NCI-H446 treated with DMSO at 0.1 percent for 48 hours (cell line): ENCODE measurements at regions not wholly inside any gene's neighbourhood (a gene's known extent, or its start where the extent isn't known, plus 50 kb on each side); places are given as distances from the start of the nearest gene placed in this dataset.

Experiments
- DNase-seq: peaks from one replicate; lab custom pipeline; 2025; lab: John Stamatoyannopoulos, UW

DNA sequence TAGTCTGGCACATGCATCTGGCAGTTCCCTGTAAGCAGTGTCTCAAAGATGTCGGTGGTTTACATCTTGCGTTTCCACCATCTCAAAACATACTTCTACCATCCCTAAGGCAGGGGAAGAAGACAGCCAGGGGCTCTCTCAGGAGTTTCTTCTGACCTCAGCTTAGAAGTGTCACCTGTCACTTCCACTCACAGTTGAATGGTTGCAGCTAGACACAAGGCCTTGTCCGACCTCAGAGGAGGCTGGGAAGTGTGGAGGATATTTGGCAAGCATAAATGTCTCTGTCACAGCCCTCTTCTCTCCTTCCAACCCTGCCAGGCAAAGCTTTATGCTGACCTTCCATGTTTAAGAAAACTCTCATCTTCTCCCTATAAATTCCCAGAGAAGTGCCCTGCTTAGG is 193.3 kb downstream of the HERPUD2 start:
- DNase-seq, result no peak

DNA sequence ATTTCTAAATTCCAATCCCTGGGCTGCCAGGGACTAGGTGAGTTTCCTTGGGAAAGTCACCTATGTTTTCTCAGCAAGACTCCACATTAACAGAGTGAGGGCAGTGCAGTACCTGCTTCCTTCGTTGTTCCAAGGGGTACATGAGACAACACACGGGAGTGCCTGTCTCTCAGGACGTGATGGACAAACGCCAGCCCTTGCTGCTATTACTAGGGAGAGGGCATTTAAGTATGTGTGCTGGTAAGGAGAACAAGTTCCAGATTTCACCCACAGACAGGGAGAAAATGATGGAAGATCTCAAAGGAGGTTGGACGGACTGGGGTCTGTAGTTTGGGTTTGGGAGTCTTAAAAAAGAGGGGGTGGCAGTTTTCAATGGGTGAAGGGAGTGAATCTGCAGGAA is 195.7 kb downstream of the HERPUD2 start:
- no peak for DNase-seq

DNA sequence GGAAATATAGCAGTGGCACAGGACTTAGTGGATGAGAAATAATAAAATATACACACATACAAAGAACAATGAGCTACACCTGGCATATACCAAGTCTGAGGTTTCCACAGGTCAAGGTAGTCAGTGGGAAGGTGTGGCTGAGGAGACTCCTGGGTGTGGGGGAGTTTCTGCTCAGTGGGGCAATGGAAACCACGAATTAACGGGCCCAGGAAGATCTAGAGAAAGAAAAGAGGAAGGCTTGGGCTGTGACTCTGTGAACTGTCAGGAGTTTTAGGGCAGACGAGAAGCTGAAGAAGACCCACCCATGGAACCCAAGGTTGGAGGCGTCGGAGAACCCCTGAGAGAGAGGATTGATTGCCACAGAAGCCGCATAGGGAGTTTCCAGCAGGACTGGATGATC is 196.5 kb downstream of the HERPUD2 start:
- no peak for DNase-seq

DNA sequence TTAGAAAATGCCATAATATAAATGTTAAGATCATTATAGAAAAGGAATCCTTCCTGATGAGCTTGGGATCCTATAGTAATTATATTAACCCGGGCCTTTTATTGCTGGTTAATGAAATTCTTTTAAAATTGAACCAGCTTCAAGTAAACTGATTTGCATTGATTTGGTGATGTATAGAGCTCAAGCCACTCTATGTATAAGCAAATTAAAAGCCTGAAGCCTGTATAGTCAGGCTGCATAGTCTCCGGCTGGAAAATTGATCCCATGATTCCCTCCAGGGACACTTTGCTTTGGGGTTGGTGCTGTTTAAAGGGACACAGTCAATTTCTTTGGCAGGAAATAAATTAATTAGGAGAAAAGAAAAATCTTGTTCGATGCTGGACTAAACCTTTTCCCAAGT is 199.1 kb downstream of the HERPUD2 start:
- DNase-seq, result no peak

DNA sequence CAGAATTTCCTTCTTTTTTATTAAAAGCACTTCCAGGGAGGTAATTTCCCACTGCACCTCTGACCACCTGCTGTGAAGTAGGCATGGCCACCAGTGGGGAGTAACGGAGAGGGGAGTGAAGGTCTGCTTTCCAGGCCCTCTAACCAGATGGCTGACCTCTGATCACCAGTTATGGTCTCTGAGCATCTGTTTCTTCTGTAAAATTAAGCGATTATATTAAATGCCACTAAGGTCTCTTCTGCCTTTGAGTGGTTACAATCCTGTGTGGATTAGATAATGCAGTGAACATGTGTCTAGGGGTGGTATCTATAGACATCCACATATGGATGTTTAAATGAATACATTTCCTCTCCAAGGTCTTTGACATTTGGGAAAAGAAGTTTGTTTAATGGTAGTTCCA is 199.6 kb downstream of the HERPUD2 start:
- DNase-seq, result no peak

DNA sequence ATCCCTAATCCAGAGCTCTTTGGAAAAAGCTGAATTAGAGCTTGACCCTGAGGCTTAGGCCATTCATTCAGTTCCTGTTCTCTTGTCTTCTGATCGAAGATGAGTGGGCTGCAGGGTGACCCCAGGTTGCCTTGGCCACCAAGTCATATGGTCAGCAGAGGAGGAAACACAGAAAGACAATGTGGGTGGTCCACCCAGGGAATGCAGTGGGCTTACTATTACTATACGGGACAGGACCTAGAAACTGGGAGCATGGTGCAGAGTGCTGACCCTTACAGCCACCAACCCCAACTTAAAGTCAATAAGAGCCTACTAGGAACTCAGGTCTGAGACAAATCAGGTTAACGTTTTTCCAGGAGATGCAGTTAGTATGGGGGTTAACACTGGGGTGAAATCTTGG is 200.5 kb downstream of the HERPUD2 start:
- no peak for DNase-seq

DNA sequence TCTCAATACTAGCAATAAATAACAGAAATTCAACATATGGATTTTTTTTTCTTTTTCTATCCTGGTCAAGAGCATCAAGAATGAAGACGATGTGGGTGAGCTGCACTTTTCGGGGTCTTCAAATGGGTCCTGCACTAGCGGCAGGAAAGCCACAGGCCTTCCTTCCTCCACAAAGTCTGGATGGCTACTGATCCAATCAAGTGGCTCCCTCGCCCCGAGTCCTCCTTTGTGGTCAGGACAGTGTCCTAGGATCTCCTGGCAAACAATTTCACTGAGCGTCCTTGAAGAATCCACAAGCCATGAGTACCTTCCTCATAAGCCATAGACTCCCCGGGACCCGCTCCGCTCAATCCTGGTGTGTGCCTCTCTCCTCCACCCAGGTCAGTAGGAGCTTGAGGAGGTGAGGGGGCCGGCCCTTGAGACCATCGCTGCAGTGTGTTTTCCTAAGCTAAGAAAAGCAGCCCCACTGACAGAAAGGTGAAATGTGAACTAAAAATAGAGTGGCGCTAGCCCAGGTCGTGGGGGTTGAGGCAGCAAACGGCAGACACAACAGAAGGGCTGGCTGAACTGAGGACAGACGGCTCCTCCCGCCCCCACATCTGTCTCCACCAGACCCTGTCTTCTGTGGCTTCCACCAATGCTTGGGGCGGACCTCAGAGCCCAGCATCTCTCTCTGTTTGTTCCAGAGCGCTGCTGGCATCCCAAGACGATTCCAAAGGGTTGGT is 202.3 kb downstream of the HERPUD2 start:
- DNase-seq, result no peak

DNA sequence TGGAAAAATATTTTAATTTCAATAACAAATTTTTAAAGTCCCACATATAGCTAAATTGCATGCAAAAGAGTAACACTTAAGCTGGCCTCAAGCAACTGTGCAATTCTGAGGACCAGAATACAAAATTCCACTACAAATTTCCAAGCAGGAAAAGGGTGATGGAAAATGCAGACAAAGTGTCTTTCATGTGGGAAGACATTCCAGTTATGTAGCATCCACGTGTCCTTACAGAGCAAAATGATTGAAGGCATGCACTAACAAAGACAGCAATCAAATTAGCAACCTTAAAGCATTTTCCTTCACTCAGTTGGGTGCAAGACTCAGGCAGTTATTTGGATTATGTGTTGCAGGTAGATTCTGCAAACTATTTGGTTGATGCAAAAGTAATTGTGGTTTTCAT is 203.7 kb downstream of the HERPUD2 start:
- no peak for DNase-seq

DNA sequence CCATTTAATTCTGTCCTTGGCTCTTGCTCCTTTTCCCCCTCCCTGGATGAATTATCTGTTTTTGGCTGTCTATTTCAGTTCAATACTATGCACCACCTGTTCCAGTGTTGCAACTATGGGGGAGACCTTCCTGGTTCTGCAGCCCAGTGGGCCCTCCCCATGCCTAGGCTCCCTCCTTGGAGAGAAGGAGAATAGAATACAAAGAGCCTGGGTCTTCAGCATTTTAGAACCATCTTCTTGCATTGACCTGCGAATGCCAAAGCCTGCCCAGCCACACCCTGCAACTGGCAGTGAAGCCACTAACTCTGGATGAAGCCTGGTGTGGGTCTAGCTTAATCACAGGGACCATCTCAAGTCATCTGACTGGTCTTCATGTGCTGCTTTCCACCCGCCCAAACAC is 207.1 kb downstream of the HERPUD2 start:
- no peak for DNase-seq

DNA sequence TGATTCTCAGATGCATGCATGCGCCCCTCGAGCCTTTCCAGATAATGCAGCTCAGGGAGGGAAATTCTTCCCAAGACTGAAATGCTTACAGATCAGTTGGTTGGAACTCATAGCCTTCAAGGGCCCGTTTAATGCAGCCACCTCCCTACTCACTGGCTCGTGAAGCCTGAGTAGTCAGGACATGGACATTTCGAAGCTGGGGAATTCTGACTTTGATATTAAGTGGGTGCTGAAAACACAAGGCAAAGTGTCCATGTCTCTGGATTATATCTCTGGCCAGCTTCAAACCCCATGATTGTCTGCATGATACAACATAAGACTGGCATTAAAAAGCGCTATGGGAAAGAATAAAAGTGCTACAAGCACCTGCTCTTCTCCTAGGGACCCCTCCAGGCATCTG is 207.5 kb downstream of the HERPUD2 start:
- no peak for DNase-seq

DNA sequence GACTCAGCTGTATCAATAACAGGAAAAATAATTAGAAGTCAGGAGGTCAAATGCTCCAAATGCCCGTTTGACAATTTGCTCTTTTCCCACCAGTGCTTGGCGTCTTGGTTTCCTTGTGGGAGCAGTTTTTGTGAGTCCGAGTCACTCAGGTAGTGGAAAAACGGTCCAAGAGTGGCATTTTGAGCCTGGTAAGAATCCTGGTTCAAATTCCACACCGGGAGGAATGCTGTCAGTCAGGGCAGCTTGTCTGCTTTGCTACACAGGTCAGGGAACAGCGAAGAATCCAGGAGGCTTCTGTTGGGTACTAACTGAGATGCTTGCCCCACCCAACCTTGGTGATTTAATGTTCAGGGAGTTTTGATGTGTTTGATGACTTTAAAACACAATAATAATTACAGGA is 209.5 kb downstream of the HERPUD2 start:
- DNase-seq, result no peak

DNA sequence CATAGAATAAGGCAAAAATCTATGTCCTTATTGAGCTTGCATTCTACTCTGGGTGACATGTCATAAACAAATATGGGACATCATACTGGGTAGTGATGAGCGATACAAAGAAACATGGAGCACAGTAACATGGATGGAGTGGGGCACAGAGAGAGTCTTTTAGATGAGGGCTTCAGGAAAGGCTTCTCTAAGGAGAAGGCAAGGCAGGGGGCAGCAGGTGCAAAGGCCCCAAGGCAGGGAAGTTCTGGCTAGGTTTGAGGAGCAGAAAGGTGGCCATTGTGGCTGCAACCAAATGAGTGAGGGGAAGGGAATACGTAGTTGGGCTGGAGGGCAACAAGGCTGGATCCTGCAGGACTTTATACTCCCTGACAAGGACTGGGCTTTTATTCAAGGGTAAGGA is 211.4 kb downstream of the HERPUD2 start:
- no peak for DNase-seq

DNA sequence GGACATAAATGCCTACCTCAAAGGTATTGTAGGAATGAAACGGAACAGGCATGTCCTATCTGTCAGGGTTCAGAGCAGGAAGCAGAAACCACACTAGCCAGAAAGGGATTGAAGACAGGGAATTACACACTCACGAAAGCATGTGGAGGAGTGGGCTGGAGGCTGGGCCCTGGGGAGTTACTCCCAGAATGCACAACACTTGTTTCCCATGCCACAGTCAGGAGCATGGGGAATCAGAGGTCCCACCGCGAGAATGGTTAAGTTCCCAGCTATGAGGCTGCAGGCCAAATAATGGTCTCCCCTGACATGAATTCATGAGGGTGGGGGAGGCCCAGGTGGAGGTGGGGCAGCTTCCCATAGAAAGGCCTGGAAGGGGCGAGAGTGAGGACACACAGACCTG is 212.7 kb downstream of the HERPUD2 start:
- no peak for DNase-seq

DNA sequence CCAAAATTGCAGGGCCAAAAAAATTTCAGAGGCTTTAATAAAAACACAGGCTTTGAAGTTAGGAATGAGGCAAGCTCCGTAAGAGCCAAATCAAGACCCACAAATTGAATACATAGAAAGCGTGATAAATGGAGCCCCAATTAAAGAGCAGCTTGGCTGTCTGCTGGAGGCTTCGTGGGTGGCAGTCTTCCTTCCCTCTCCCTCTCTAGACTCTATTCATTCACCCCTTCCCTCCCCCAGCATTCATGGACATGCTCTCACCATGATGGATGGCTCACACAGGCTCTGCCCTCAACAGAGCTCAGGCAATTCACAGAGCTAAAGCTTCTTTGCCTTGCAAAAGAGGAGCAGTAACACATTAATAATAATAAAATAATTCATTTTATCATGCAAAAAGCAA is 214.1 kb downstream of the HERPUD2 start:
- no peak for DNase-seq

DNA sequence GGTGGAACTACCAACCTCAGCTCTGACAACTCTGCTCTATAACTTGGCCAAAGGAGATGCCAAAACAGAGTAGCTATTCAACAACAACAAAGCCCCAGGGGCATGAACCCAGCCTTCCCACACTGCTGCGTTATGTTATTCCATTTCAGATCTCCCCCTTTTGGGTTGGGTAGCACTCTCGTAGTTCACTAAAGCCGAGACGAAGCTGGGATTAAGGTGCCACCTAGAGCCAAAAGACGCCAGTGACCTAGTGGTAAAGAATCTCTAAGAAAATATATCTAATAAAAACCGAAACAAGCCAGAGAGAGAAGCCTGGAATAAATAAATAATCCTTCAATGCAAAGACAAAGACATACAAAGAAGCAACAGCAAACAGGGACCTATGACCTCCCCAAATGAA is 217.3 kb downstream of the HERPUD2 start:
- DNase-seq, result no peak

DNA sequence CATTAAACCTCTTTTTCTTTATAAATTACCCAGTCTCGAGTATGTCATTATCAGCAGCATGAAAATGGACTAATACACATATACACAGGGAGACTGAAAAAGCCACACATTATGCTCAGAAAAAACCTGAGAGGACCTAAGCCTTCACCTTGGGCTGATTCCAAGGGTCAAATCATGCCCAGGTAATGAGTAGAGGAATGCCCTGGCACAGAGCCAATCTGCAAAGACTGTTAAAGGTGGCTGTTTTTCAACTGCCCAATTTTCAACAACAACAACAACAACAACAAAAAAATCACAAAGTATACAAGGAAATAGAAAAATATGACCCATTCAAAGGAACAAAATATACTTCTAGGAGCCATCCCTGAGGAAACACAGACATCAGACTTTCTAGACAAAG is 220.2 kb upstream of the TBX20 start:
- DNase-seq, result no peak

DNA sequence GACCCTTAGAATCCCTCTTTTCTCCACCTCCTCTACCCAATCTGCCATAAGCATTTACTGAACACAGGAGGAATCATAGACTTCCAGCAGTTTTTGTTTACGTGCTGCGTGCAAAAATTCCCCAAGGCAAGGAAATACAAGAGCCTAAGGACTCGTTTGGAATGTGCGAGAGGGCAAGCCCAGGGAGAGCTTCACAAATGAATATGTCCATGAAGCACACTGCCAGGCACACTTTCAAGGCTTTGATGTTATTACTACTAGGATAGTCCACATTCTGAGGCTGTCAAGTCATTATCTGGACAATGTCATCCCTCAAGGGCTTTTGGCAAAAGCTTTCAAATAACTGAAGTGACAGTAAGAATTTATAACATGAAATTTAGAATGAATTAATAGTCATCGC is 214.7 kb upstream of the TBX20 start:
- DNase-seq, result no peak

DNA sequence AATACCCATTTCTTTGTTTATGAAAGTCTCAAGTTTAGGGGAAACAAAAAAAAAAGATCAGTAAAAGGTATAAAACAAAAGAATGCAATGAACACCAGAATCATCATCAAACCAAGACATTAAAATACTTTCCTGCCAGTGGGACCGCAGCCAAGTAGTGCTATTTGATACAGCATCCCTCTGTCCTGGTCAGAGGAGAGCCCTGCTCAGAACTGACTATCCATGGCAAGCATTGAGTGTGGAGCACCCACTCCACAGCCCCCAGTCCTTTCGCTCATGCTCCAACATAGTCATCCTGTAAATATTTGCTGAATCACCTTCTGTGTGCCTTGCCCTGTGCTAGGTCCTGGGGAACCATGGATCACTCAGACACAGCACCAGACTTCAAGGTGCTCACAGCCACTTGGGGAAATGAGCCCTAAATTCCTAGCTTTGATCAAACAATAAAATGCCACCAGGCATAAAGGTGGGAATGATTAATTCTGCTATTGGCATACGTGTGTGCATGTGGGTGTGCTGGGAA is 213.6 kb upstream of the TBX20 start:
- no peak for DNase-seq

DNA sequence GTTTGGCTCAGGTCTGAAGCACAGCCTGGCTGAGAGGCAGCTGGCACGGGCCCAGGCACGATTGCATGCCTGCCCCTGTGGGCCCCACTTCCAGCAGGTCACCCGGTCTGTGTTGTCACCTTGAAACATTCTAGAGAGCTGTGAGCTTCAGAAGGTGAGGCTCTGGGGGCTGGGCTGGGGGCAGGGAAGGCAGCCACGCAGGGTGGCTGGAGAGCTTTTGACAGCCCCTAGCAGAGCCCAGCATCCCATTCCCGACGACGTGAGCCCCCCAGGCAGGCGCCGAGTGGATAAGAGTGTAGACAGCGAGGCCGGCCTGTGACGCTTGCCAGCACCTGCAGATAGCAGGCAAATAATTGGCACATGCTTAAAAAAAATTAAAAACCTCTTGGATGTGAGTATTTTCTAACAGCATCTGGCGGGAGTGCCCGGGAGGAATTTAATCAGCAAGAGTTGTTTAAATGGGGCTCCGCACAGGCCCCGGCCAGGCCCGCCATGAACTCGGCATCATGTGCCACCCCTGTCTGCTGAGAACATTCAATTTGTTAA is 212.0 kb upstream of the TBX20 start:
- DNase-seq, result no peak

DNA sequence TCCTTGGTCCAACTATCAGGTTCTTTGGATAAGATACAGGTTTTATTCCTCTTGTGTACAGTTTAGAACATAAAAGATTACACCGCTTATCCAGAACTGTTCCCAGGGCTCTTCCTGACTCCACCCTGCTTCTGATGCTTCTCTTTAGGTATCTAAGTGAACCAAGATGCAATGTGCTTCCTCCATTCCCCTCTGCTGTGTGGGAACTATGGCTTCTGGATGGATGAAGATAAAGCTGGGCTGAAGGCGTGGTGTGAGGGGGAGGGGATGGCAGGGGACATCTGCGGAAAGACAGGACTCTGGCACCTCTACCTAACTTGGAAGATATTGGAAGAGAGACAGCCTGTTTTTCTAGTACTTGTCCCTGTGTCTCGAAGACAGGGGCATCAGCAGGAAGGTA is 209.9 kb upstream of the TBX20 start:
- no peak for DNase-seq

DNA sequence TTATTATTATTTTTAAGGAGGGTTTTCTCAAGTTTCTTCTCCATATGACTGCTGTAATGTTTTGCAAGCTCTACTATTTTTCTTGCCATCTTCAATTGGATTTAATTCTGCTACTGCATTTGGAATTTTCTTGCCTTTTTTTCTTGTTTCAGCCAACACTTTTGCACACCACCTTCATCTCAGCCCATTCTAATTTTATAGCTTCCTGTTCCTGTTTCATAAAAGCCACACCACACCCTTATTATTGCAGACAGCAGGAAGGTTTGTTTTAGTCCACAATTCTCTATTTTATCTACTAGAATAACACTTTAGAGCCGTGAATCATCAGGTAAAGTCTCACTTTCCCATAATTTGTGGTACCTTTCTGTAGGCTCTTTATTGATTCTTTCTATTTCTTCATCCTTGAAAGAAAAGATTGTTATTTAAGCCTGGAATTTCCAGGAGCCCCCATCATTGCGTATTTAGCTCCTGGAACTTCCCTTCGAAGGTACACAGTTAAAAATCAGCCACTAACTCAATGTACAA is 209.3 kb upstream of the TBX20 start:
- no peak for DNase-seq

DNA sequence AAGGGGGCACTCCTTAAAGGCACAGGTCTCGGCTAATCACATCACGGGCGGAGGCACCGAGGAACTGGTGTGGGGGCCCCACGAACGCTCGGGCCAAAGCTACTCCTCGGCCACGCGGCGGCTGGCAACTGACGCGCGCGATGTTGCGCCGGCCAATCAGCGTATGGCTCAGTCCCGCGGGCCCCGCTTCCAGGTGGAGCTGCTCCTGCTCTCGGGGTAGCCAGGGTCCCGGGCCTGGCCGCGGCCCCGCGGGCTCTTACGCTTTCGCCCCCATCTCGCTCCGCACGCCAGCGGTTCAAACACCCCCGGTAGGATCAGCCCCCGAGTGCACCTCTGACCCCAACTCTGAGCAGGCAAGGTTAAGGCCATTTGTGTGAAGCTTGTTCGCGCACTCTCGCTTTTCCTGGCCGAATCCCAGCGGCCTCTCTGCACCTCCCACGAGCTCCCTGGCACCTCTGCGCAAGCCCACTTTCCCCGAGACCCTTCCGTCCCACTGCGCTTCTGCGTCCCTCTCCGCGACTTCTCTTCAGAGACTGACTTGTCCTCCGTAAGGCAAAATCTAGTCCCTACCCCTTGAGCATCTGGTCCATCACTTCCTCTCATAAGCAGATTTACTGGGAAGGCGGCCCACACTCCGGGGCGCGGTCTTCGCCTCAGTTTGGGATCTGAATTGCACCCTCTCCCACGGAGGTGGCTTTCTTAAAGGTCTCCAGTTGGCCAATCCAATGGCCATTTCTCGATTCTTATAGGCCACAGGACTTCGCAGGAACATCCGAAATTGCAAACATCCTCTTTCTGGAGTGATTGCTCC is 200.9 kb upstream of the TBX20 start:
- DNase-seq, result no peak
